HG02798 (cell line): ENCODE measurements at regions not wholly inside any gene's neighbourhood (a gene's known extent, or its start where the extent isn't known, plus 50 kb on each side); places are given as distances from the start of the nearest gene placed in this dataset.

Source experiments
- ATAC-seq: cut with Tn5 transposase; IDR thresholded peaks from one replicate; pipeline ENCODE4 v1.9.1; 2021; ENCODE audit warnings: mild to moderate bottlenecking; ENCODE audit not compliant: unreplicated experiment, poor library complexity

DNA sequence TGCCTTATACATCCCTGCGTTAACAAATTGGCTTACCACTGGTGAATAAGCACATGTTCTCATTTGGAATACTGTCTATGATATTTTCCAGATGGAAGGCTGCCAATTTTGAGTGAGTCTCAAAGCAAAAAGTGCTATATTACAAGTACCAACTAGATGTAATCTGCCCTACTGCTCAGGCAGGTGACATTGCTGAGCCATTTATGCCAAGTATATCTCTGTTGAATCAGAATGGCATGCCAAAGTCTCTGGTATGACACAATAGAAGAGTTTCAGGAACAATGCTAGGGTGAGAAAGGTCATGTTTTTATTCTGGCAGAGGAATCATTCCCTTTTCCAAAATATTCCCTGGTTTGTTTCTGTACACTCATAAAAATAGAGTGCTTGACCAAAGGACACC is 356.5 kb downstream of the CDH9 start:
- ATAC-seq, result no peak

GRCh38 chr5:26674846-26675245 is 363.5 kb downstream of the CDH9 start:
- ATAC-seq, result no peak

GRCh38 chr5:26669523-26669922 is 368.9 kb downstream of the CDH9 start:
- no peak for ATAC-seq

DNA sequence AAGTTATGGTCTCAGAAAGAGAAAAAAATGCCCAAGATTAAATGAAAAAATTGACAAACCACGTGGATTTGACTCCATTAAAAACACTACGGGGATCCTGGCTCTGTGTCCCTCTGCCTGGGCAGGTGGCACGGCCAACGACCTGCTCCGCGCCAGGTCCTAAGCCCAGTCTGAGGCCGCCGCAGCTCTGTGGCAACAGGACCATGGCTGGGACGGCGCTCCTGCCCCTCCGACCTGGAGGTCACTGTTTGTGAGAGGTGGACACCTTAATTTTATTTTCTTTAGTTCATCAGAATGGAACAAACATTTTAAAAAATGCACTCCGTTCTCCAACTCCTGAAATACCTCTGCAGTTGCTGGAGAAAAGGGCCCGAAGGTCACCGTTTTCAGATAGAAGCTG is 369.4 kb downstream of the CDH9 start:
- ATAC-seq, result no peak

- no peak for ATAC-seq
These were observed 372.0 kb downstream of the CDH9 start for GRCh38 chr5:26666371-26666770.

DNA sequence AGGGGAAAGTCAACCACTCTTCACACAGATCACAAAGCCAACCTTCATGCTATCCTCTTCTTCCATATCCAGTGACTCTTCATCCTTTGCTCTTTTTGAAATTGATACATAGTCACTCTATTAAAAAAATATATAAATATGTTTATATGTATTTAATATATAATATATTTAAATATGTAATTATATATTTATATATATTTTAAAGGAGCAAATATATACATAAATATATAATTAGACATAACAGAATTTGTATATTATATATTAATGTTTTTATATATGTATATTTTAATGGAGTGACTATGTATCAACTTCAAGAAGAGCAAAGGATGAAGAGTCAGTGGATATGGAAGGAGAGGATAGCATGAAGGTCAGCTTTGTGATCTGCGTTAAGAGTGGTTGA is 374.9 kb downstream of the CDH9 start:
- no peak for ATAC-seq

- no peak for ATAC-seq
These were observed 375.5 kb downstream of the CDH9 start for GRCh38 chr5:26662806-26663360.

DNA sequence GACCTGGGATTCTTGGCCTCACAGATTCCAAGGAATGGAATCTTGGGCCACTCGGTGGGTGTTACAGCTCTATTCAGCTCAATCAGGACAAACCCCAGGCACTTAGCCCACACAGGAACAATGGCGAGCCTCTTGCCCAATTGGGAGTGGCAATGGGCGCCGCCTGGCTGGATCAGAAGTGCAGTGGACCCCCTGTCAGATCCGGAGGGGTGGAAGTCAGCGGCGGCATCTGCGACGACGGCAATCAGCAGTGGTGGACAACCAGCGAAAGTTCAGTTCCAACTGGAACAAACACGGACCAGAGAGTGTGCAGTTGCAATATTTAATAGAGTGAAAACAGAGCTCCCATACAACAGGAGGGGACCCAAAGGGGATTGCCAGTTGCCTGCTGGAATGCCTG is 378.3 kb downstream of the CDH9 start:
- ATAC-seq, result no peak

DNA sequence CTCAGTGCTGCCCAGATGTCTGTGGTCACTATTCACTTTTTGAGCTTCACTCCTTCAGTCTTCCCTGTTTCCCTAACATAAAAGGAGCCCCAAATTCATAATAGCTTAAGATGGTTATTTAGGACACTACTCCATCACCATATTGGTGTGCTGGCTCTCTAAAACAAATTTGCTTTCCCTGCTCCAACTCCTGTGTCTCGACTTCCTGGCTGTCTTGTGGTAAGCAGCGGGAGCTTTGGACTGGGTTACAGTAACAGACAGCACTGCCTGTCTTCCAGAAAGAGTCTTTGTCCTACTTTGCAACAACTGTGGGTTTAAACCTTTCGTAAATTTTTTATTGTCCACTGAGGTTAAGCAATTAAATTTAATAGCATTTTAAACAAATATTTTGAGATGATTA is 389.4 kb downstream of the CDH9 start:
- ATAC-seq, result no peak

GRCh38 chr5:26647781-26648180 is 390.6 kb downstream of the CDH9 start:
- no peak for ATAC-seq

GRCh38 chr5:26645659-26646058 is 392.7 kb downstream of the CDH9 start:
- ATAC-seq, result no peak

DNA sequence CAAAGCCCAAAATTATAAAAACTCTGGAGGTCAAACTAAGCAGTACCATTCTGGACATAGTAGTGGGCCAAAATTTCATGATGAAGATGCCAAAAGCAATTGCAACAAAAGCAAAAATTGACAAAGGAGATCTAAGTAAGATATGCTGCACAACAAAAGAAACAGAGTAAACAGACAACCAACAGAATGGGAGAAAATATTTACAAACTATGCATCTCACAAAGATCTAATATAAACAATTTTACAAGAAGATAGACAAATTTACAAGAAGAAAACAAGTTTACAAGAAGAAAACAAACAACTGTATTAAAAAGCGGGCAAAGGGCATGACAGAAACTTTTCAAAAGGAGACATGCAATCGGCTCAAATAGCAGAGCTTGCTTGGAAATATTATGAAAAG is 396.9 kb downstream of the CDH9 start:
- no peak for ATAC-seq

- no peak for ATAC-seq
These were observed 413.3 kb downstream of the CDH9 start for GRCh38 chr5:26625099-26625498.

DNA sequence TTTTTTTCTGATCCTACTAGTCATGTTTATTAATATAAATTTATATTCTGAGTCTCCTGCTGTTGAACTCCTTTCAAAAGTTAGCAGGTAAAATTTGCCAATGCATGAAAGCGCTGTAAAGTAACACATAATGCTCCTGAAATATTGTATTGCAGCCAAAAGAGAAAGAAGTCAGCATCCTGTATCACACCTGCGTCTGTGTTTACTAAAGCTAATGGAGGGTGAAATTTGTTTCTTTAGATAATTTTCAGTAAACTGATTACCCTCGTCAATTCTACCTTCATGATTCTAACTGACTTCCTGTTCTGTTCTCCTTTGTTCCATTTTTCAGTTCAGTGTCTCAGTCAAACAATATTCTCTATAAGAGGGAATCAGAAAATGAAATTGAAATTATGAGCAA is 415.4 kb downstream of the CDH9 start:
- ATAC-seq, result no peak

DNA sequence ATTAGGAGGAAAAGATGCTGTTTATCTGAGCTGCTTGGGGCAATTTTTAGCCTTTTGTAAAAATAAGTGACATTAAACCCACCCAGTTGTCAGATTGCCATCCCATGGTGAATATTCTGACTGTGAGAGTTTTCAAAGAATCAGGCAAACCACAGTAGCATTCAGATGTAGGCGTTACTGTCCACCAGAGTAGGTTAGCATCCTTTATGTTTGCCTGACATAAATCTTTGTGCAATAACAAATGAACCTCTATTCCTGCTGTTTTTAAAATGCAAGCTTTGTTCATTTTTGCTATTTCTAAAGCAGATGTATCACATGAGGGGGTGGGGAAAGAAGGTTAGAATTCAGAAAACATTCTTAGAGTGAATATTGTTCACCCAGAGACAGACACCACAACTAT is 427.8 kb downstream of the CDH9 start:
- ATAC-seq, result no peak

DNA sequence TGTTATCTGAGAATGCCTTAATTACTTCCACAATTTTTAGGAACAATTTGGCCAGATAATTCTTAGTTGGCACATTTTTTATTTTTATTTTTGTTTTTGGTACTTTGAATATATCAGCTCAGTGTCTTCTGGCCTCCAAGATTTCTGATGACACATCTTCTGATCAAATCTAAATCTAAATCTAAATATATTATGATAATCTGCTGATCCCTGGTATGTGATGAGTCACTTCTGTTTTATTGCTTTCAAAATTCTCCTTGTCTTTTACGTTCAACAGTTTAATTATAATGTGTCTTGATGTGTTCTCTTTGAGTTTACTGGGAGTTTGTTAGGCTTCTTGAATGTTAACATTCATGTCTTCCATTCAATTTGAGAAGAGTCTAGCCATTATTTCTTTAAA is 436.8 kb downstream of the CDH9 start:
- no peak for ATAC-seq

GRCh38 chr5:26582350-26583045 is 455.9 kb downstream of the CDH9 start:
- no peak for ATAC-seq

- ATAC-seq, result no peak
These were observed 458.7 kb downstream of the CDH9 start for GRCh38 chr5:26579712-26580111.

DNA sequence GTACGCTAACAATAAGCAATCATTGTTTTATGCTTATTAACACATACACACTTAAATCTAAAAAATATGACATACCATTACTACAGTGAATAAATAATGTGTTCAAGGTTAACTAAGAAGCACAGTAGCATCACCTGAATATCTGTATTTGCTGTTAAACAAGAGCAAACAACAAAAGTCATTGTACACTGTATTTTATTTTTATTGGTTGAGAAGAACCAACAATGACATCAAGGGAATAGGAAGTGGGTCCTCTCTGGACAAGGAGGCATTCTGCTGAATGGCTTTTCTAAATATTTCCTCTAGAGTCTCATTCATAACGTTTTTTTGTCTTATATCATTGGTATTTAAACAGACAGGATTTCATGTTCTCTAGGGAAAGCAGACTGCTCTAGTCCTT is 460.4 kb downstream of the CDH9 start:
- no peak for ATAC-seq

- ATAC-seq, result no peak
These were observed 465.9 kb downstream of the CDH9 start for GRCh38 chr5:26572480-26572879.

- ATAC-seq, result no peak
These were observed 468.5 kb downstream of the CDH9 start for GRCh38 chr5:26569929-26570258.

- no peak for ATAC-seq
These were observed 469.0 kb downstream of the CDH9 start for GRCh38 chr5:26569241-26569928.
